ENCODE measurements at regions not wholly inside any gene's neighbourhood (a gene's known extent, or its start where the extent isn't known, plus 50 kb on each side); places are given as distances from the start of the nearest gene placed in this dataset.

GRCh38 chr5:98621821-98622220 lies 151.6 kb upstream of the RGMB start:
- TF ChIP-seq EZH2phosphoT487 (IDR thresholded peaks at IDR 0.05; ENCODE audit: insufficient read depth, low read depth) = no peak
- no peak for TF ChIP-seq EZH2 (IDR thresholded peaks at IDR 0.05; ENCODE audit: insufficient read depth, poor library complexity, severe bottlenecking)

Data from GM23248 (cell line).